ENCODE measurements at regions not wholly inside any gene's neighbourhood (a gene's known extent, or its start where the extent isn't known, plus 50 kb on each side); places are given as distances from the start of the nearest gene placed in this dataset.
"Not testable (repeated sequence)": the region's sequence is repeated elsewhere in the genome, so short reads cannot be mapped to it uniquely, and the experiment has no call there.

- no peak for DNase-seq
Measured at GRCh38 chr7:133132906-133133305, 51.0 kb upstream of the CHCHD3 start.

DNA sequence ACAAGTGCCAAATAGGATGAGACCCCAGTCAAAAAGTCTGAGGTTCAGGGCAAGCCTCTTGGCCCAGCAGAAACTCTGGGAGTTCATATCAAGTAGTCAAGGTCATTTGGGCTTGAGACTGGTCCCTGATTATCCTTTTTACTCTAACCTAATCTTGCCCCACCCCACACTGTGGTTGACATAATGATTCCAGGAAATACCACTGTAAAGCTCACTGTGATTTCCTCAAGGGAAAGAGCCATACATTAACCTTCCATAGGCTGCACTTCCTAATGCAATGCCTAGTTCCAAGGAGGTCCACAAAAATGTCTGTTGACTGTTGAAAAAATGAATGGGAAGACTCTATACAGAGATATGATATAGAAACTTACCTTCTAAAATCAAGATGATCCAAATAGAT is 52.9 kb upstream of the CHCHD3 start:
- DNase-seq: no peak

- no peak for DNase-seq
Measured at GRCh38 chr7:133135451-133135850, 53.6 kb upstream of the CHCHD3 start.

DNA sequence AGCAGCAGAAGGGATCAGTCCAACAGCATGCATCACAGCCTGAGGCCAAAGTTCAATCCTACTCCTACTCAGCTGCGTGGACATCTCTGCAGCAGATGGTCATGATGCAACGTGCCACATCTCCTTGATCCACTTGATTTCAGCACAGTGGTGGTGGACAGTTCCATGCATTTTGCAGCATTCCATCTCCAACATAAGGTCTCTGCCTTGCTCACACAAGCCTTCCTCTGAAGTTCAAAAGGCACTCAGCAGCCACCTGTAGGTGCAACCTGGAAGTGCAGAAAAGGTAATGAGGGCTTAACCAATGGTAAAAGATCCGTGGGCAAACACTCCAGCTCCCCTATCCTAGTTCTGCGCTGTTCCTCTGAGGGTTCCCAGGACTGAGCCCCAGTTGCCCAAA is 57.5 kb upstream of the CHCHD3 start:
- DNase-seq: peak in 1 of 2 donors; percentile 1

- DNase-seq: no peak
Measured at GRCh38 chr7:133139801-133140200, 57.9 kb upstream of the CHCHD3 start.

DNA sequence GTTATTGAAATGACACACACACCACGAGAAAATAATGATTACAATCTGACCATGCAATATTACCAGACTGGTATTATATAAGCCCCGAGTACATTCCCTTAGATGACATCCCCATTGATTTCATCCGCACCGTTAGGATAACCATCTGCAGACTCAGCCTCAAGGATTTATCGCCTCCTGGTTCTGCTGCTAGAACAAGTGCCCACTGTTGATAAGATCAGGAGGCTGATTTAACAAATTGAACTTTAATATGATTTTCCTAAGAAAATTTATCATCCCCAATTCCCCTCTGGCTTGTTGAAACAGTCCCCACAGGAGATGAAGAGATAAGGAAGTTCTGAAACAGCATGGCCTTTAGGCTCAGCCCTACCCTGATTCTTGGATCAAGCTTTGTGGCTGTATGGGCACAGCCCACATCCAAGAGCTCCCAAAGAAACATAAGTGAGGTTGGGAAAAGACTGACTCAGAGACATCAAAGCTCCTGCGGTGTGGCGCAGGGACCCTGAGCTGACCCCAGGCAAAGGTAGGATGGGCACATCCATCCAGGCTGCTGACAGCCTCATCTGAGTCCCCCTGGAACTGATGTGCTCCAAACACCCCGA is 59.2 kb upstream of the CHCHD3 start:
- DNase-seq: no peak

GRCh38 chr7:133150760-133151159 is 68.9 kb upstream of the CHCHD3 start:
- no peak for DNase-seq

DNA sequence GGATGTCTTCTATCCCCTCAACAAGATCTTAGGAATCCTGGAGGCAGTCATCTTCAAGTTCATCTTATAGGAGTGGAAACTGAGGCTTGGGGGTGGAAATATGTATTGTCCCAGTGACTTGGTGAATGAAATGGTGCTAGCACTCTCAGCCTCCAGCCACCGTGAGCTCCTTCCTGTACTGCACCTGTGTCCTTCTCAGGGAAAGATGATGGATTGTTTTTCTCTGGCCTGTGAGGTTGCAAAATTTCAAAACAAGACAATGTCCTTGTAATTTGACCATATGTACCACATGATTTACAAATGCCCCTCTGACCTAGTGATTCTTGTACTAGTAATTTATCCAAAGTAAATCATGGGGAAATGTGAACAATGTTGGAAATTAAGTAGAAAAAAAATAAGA is 71.0 kb upstream of the CHCHD3 start:
- no peak for DNase-seq

DNA sequence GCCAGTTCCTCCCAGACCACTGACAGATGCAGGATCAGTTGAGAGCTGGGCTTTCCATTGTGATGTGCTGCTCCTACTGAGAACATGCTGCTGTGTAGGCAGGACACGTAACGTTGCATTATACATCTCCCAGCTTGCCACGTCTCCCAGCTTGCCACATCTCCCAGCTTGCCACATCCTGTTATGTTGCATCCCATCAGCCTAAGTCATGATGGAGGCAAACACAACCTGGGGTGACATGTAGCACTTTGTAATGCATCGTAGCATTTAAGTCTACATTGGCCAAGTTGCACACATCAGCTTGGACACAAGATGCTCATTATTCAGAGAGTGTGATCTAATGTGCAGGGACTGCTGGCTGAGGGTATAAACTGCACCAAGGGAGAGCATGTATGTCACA is 73.3 kb upstream of the CHCHD3 start:
- DNase-seq: no peak

DNA sequence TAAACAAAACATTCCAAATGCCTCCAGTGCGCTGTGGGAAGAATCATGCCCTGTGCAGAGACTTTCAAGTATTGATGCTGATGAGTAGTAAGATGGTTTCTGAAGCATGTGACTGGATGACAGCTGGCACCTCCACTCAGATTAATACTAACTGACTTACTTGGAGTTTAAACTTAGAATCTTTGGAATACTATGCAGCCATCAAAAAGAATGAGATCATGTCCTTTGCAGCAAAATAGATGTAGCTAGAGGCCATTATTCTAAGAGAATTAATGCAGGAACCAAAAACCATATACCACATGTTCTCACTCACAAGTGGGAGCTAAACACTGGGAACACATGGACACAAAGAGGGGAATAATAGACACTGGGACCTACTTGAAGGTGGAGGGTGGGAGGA is 73.8 kb upstream of the CHCHD3 start:
- no peak for DNase-seq

- no peak for DNase-seq
Measured at GRCh38 chr7:133157045-133157444, 75.2 kb upstream of the CHCHD3 start.

- no peak for DNase-seq
Measured at GRCh38 chr7:133164498-133164897, 82.6 kb upstream of the CHCHD3 start.

DNA sequence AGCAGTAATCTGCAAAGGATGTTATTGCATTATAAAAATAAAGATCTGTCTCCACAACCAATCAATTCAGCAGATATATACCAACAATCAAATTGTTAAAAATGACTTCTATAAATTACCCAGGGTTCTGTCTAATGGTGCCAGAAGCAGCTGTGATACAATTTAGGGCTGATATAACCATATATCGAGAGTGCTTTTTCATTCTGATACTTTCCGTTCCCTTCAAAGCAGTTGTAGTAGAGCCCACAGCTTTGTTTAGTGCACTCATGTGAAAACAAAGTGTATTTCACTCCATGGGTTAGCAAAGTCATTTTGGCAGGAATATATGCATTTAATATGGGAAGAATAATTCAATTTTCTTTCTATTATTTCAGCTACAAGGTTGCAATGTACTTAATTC is 83.1 kb upstream of the CHCHD3 start:
- DNase-seq: no peak

GRCh38 chr7:133165529-133165928 is 83.6 kb upstream of the CHCHD3 start:
- no peak for DNase-seq

DNA sequence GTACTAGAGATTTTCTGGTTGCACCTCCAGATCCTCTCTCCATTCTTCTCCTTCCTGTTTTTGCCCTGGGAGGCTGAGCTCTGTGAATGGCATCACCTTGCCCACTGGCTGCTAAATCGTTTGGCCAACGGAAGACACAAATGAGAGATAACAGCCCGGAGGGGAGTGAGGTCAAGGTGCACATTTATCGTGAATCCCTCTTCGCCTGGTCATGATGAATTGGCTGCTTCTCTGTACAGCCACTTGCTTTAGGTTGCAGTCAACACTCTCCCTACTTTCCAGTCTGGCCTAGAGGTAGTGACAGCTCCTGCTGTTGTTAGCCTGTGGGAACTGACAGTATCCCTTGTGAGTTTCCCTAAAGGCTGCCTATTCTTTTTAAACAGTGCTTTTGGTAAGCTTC is 85.4 kb upstream of the CHCHD3 start:
- no peak for DNase-seq

DNA sequence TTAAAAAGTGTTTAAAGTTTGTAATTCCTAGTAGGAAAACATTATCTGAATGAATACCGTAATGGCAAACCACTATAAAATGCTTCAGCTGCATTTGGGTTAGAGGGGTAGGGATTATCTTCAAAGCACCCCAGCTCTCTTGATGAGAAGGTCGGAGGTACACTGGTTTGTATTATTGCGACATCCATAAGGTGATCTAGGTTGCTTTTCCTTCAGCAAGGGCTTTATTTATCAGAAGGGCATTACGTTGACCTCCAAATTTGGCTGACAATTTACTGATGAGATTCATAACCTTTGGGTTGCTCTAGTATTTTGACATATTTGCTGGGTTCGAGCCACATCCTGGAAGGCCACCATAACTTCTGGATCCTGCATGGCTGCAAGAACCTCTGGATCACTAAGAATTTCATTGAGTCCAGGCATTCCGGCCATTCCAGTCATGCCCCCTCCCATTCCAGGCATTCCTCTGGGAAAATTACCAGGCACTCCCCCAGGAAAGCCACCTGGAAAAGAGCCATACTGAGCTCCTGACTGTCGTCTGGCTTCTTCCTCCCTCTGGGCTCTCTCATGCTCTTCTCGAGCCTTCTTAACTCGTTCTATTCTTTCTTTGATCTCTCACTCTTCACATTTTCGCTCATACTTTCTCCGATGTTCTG is 83.6 kb upstream of the EXOC4 start:
- not testable (repeated sequence) for DNase-seq

GRCh38 chr7:133177476-133177875 is 75.4 kb upstream of the EXOC4 start:
- not testable (repeated sequence) for DNase-seq

DNA sequence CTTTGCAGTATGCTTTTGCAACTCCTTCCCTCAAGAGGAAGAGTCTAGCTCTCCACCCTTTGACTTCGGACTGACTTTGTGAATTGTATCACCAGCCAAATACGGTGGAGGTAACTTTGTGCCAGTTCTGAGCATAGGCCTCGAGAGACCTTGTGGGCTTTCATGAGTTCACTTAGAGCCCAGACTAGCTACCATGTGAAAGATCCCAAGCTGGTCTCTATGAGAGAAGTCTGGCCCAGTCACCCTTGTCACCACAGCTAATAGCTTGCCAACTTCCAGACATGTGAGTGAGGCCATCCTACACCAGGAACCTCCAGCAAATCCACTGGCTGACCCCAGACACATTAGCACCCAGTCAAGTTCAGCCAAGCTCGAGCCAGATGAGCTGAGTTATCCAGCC is 72.2 kb upstream of the EXOC4 start:
- DNase-seq: no peak

GRCh38 chr7:133183042-133183794 is 69.7 kb upstream of the EXOC4 start:
- no peak for DNase-seq

- no peak for DNase-seq
Measured at GRCh38 chr7:133183969-133184368, 68.9 kb upstream of the EXOC4 start.

GRCh38 chr7:133185512-133185911 is 67.4 kb upstream of the EXOC4 start:
- DNase-seq: no peak

DNA sequence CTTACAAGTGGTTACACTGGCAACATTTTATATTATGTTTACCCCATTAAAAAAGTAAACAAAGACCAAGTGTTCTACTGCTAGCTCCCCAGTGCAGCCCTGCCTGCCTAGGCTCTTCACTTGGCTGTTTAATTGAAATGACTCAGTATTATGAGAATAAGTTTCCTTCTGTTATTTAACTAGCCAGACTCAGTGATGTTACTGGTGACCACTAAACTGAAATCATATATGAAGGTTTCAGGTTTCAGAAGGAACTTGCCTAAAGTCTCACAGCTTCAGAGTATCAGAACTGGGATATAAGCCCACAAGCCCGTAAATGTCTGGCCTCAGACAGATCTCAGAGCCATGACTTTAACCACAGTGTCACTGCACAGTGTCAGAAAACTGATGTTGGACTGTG is 66.8 kb upstream of the EXOC4 start:
- no peak for DNase-seq

GRCh38 chr7:133190172-133190528 is 62.7 kb upstream of the EXOC4 start:
- DNase-seq: no peak

- no peak for DNase-seq
Measured at GRCh38 chr7:133190650-133191049, 62.2 kb upstream of the EXOC4 start.

GRCh38 chr7:133191787-133192186 is 61.1 kb upstream of the EXOC4 start:
- DNase-seq: no peak

Measured in stimulated activated CD4-positive, alpha-beta T cell treated with anti-CD3 and anti-CD28 coated beads, Interleukin-2, amount 100 ng/mL, for 24 hours (primary cell).